ENCODE measurements at regions not wholly inside any gene's neighbourhood (a gene's known extent, or its start where the extent isn't known, plus 50 kb on each side); places are given as distances from the start of the nearest gene placed in this dataset.

- no peak for ATAC-seq (ENCODE audit: low read depth)
- no peak for TF ChIP-seq CTCF (IDR thresholded peaks at IDR 0.05; ENCODE audit: poor library complexity, severe bottlenecking)
- no peak overlapping the region for H3K27ac ChIP-seq (ENCODE audit: poor library complexity, severe bottlenecking)
- no peaks in the 10 kb centered on the region for H3K4me1 ChIP-seq (ENCODE audit: insufficient read depth, poor library complexity, severe bottlenecking)
- no peak for DNase-seq (ENCODE audit: low spot score)
- H3K4me3 ChIP-seq (ENCODE audit: severe bottlenecking): no peak overlapping the region
- no peaks in the 10 kb centered on the region for H3K27me3 ChIP-seq (ENCODE audit: insufficient read depth, poor library complexity, severe bottlenecking)
- no peaks in the 10 kb centered on the region for H3K36me3 ChIP-seq (ENCODE audit: low read depth)
- H3K9me3 ChIP-seq (ENCODE audit: severe bottlenecking): no peaks in the 10 kb centered on the region
Measured at GRCh38 chr22:47257566-47257965, 495.1 kb downstream of the TBC1D22A start.

- DNase-seq (ENCODE audit: low spot score): no peak
- no peak for TF ChIP-seq CTCF (IDR thresholded peaks at IDR 0.05; ENCODE audit: poor library complexity, severe bottlenecking)
- Histone ChIP-seq H3K4me1 (ENCODE audit: insufficient read depth, poor library complexity, severe bottlenecking) (no peaks in the 10 kb centered on the region), H3K4me3 (ENCODE audit: severe bottlenecking) (no peak overlapping the region), H3K9me3 (ENCODE audit: severe bottlenecking) (no peaks in the 10 kb centered on the region), H3K27ac (ENCODE audit: poor library complexity, severe bottlenecking) (no peak overlapping the region), H3K36me3 (ENCODE audit: low read depth) (no peaks in the 10 kb centered on the region), H3K27me3 (ENCODE audit: insufficient read depth, poor library complexity, severe bottlenecking) (peaks cover 3% of the 10 kb centered on the region)
- no peak for ATAC-seq (ENCODE audit: low read depth)
Measured at GRCh38 chr22:47251911-47252310, 489.5 kb downstream of the TBC1D22A start.

GRCh38 chr22:47250995-47251765, 488.7 kb downstream of the TBC1D22A start:
- H3K27ac ChIP-seq (ENCODE audit: poor library complexity, severe bottlenecking): no peak overlapping the region
- TF ChIP-seq CTCF (IDR thresholded peaks at IDR 0.05; ENCODE audit: poor library complexity, severe bottlenecking): no peak
- DNase-seq (ENCODE audit: low spot score): no peak
- H3K9me3 ChIP-seq (ENCODE audit: severe bottlenecking): no peaks in the 10 kb centered on the region
- ATAC-seq (ENCODE audit: low read depth): no peak
- no peak overlapping the region for H3K4me3 ChIP-seq (ENCODE audit: severe bottlenecking)
- H3K27me3 ChIP-seq (ENCODE audit: insufficient read depth, poor library complexity, severe bottlenecking): peaks cover 3% of the 10 kb centered on the region
- no peaks in the 10 kb centered on the region for H3K36me3 ChIP-seq (ENCODE audit: low read depth)
- H3K4me1 ChIP-seq (ENCODE audit: insufficient read depth, poor library complexity, severe bottlenecking): no peaks in the 10 kb centered on the region

- Histone ChIP-seq H3K27ac (ENCODE audit: poor library complexity, severe bottlenecking) (no peak overlapping the region), H3K36me3 (ENCODE audit: low read depth) (no peaks in the 10 kb centered on the region), H3K9me3 (ENCODE audit: severe bottlenecking) (no peaks in the 10 kb centered on the region), H3K4me1 (ENCODE audit: insufficient read depth, poor library complexity, severe bottlenecking) (no peaks in the 10 kb centered on the region), H3K4me3 (ENCODE audit: severe bottlenecking) (no peak overlapping the region), H3K27me3 (ENCODE audit: insufficient read depth, poor library complexity, severe bottlenecking) (peaks cover 3% of the 10 kb centered on the region)
- ATAC-seq (ENCODE audit: low read depth) (no peak), DNase-seq (ENCODE audit: low spot score) (no peak)
- TF ChIP-seq CTCF (IDR thresholded peaks at IDR 0.05; ENCODE audit: poor library complexity, severe bottlenecking): no peak
Measured at GRCh38 chr22:47249370-47249928, 487.0 kb downstream of the TBC1D22A start.

- Histone ChIP-seq H3K9me3 (ENCODE audit: severe bottlenecking) (no peaks in the 10 kb centered on the region), H3K4me3 (ENCODE audit: severe bottlenecking) (no peak overlapping the region), H3K4me1 (ENCODE audit: insufficient read depth, poor library complexity, severe bottlenecking) (no peaks in the 10 kb centered on the region), H3K27me3 (ENCODE audit: insufficient read depth, poor library complexity, severe bottlenecking) (peaks cover 3% of the 10 kb centered on the region), H3K36me3 (ENCODE audit: low read depth) (no peaks in the 10 kb centered on the region), H3K27ac (ENCODE audit: poor library complexity, severe bottlenecking) (no peak overlapping the region)
- ATAC-seq (ENCODE audit: low read depth): no peak
- DNase-seq (ENCODE audit: low spot score): no peak
- TF ChIP-seq CTCF (IDR thresholded peaks at IDR 0.05; ENCODE audit: poor library complexity, severe bottlenecking): no peak
Measured at GRCh38 chr22:47248925-47249324, 486.5 kb downstream of the TBC1D22A start.
